K562 (cell line): ENCODE measurements at regions not wholly inside any gene's neighbourhood (a gene's known extent, or its start where the extent isn't known, plus 50 kb on each side); places are given as distances from the start of the nearest gene placed in this dataset.
"Not testable (repeated sequence)": the region's sequence is repeated elsewhere in the genome, so short reads cannot be mapped to it uniquely, and the experiment has no call there.

Experiments
- ATAC-seq: fragments of 200-7000 bp; cut with Tn5 transposase; 3 replicates; pipeline ENCODE4 v1.9.1; 2020; ENCODE audit warnings: moderate library complexity
- BruUV-seq: library from RNA; stranded (reverse); fragments of 400-500 nt; replicated peaks from 2 replicates; lab custom pipeline; 2021; lab: Mats Ljungman, UMichigan
- CTCF ChIA-PET: fragments of 300-600 bp; formaldehyde crosslinking; extraction: SDS; loops from one replicate; lab custom pipeline; 2021; ENCODE audit warnings: low intra/inter-chr PET ratio; lab: Yijun Ruan, JAX
- POLR2A ChIA-PET: fragments of 300-600, 350-650 bp; sonication (Branson Sonifier 250); formaldehyde crosslinking; extraction: SDS; loops from one replicate; lab custom pipeline; 2021; ENCODE audit warnings: antibody characterized with exemption, inconsistent platforms; lab: Yijun Ruan, JAX
- DNase-seq, 4 experiments: peaks; one replicate each; pipeline versions ENCODE4 v3.0.0 to v3.0.0-alpha.2; 2011 to 2018; ENCODE audit warnings: low spot score in 3 of 4, mixed read lengths in 3 of 4; ENCODE audit errors: extremely low read depth in 1 of 4
- FAIRE-seq: peaks from 2 replicates; lab custom pipeline; 2011; peaks lifted over from hg19 to GRCh38; lab: Jason Lieb, UNC
- H2AFZ ChIP-seq: 2 replicates; pipeline ENCODE4 v1.6.0; 2011; ENCODE audit warnings: low read depth, low read length, control low read depth, inconsistent platforms
- H3K27ac ChIP-seq: fragments of 200-600 bp; 3 replicates; pipeline ENCODE4 v1.8.0; 2011; ENCODE audit warnings: low read depth, mild to moderate bottlenecking, control low read depth, inconsistent platforms, low read length, moderate library complexity, mixed read lengths; ENCODE audit errors: extremely low read depth
- H3K27me3 ChIP-seq, 2 experiments: fragments of 300-600 bp in 1 of 2; 2 replicates in 1 of 2; 3 replicates in 1 of 2; pipeline versions ENCODE4 v1.6.0 to v1.8.0; 2011; ENCODE audit warnings: inconsistent platforms in 2 of 2, low read length in 2 of 2, mild to moderate bottlenecking in 1 of 2, mixed read lengths in 1 of 2, moderate library complexity in 1 of 2; ENCODE audit not compliant: control insufficient read depth in 2 of 2, insufficient read depth in 2 of 2
- H3K36me3 ChIP-seq: fragments of 300-600 bp; 3 replicates; pipeline ENCODE4 v1.8.0; 2011; ENCODE audit warnings: mild to moderate bottlenecking, low read length, inconsistent platforms; ENCODE audit not compliant: control insufficient read depth, insufficient read depth
- H3K4me1 ChIP-seq, 2 experiments: fragments of 200-600 bp in 1 of 2; replicated peaks in 1 of 2; 2 replicates in 1 of 2; 3 replicates in 1 of 2; pipeline versions ENCODE4 v1.5.1 to v1.8.0; 2011; ENCODE audit warnings: inconsistent platforms in 2 of 2, low read length in 2 of 2, mild to moderate bottlenecking in 1 of 2, mixed read lengths in 1 of 2, moderate library complexity in 1 of 2; ENCODE audit not compliant: control insufficient read depth in 2 of 2, insufficient read depth in 2 of 2
- H3K4me2 ChIP-seq: 2 replicates; pipeline ENCODE4 v1.6.1; 2011; ENCODE audit warnings: low read length, control low read depth, inconsistent platforms, mixed read lengths; ENCODE audit not compliant: insufficient read depth
- H3K4me3 ChIP-seq: fragments of 200-600 bp; sonication (generic), shearing (Covaris generic); 2 replicates; pipeline ENCODE4 v1.5.1; 2016; ENCODE audit warnings: control low read depth, inconsistent platforms
- H3K79me2 ChIP-seq: fragments of 200-600 bp; 3 replicates; pipeline ENCODE4 v1.8.0; 2011; ENCODE audit warnings: low read length, inconsistent platforms; ENCODE audit not compliant: control insufficient read depth, insufficient read depth
- H3K9ac ChIP-seq, 2 experiments: 2 replicates each; pipeline versions ENCODE4 v1.6.0 to v1.6.1; 2011; ENCODE audit warnings: low read depth in 2 of 2, low read length in 2 of 2, control low read depth in 1 of 2, inconsistent platforms in 1 of 2, mild to moderate bottlenecking in 1 of 2, mixed read lengths in 1 of 2; ENCODE audit not compliant: insufficient read depth in 1 of 2
- H3K9me1 ChIP-seq: one replicate; pipeline ENCODE4 v1.6.0; 2011; ENCODE audit warnings: inconsistent platforms, mild to moderate bottlenecking, low read length, moderate library complexity; ENCODE audit not compliant: control insufficient read depth, insufficient read depth
- H3K9me3 ChIP-seq: replicated peaks from 2 replicates; pipeline ENCODE4 v1.5.1; 2011; ENCODE audit warnings: low read depth, low read length, inconsistent platforms; ENCODE audit not compliant: control insufficient read depth, insufficient read depth
- H4K20me1 ChIP-seq: replicated peaks from 2 replicates; pipeline ENCODE4 v1.6.1; 2011; ENCODE audit warnings: low read length, inconsistent platforms, mixed read lengths; ENCODE audit not compliant: control insufficient read depth, insufficient read depth
- WGBS: fragments of 100-300 bp; shearing (Covaris generic); methylation state at CpG from one replicate; pipeline ENCODE4 v1.1.6; 2016; ENCODE audit warnings: low coverage, mixed read lengths; ENCODE audit not compliant: insufficient coverage; ENCODE audit errors: missing lambda C conversion rate; 5-methylcytosine and 5-hydroxymethylcytosine counted together
- in situ Hi-C: fragments of 300-500 bp; cut with MboI; formaldehyde crosslinking; loops from 4 replicates; pipeline ENCODE4 v1.15.0; 2018; ENCODE audit warnings: inconsistent platforms, mixed read lengths
- intact Hi-C: fragments of 100-400 bp; cut with micrococcal nuclease; formaldehyde crosslinking; loops from 2 replicates; pipeline ENCODE4 v1.14.2; 2022
- TF ChIP-seq, protein P1 (sequence below): fragments of 450-650 bp; formaldehyde crosslinking; IDR thresholded peaks from 2 replicates; pipeline ENCODE4 v1.4.0; 2020; ENCODE audit warnings: mild to moderate bottlenecking, mixed read lengths
- TF ChIP-seq, protein P2 (sequence below): fragments of 200-800 bp; sonication (Bioruptor generic); IDR thresholded peaks from 2 replicates; pipeline ENCODE4 v1.6.1; 2017; ENCODE audit warnings: missing genetic modification characterization, missing compliant biosample characterization
- TF ChIP-seq, protein P3 (sequence below), 3 experiments: fragments of 200-800 bp in 1 of 3; sonication (Bioruptor generic) in 1 of 3; sonication (generic) in 1 of 3; formaldehyde crosslinking in 1 of 3; IDR thresholded peaks; 2 replicates each; pipeline versions ENCODE4 v1.6.1 to v1.8.0; 2016 to 2022; ENCODE audit warnings: mild to moderate bottlenecking in 2 of 3, missing compliant biosample characterization in 2 of 3, missing genetic modification characterization in 2 of 3, missing genetic modification reagents in 1 of 3
- TF ChIP-seq, protein P4 (sequence below): fragments of 450-650 bp; IDR thresholded peaks from 2 replicates; pipeline ENCODE4 v1.6.1; 2016; ENCODE audit warnings: mild to moderate bottlenecking, moderate library complexity

DNA sequence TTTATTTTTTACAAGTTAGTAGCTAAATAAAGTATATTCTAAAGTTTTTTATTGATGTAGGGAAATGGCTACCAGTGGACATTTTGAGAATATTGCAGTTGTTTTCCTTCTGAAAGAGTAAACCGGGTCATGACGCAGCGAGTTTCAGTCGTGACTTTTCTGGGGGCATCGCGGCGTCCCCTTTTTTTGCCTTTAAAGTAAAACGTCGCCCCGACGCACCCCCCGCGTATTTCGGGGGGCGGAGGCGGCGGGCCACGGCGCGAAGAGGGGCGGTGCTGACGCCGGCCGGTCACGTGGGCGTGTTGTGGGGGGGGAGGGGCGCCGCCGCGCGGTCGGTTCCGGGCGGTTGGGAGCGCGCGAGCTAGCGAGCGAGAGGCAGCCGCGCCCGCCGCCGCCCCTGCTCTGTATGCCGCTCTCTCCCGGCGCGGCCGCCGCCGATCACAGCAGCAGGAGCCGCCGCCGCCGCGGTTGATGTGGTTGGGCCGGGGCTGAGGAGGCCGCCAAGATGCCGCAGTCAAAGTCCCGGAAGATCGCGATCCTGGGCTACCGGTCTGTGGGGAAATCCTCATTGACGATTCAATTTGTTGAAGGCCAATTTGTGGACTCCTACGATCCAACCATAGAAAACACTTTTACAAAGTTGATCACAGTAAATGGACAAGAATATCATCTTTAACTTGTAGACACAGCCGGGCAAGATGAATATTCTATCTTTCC is 57.5 kb downstream of the SYT15B start:
- ATAC-seq (peak; percentile 100), DNase-seq (peak in 1 of 4 experiments; percentile 0)
- intact Hi-C loops, FAIRE-seq, H3K9me3 ChIP-seq, POLR2A ChIA-PET, H3K9me1 ChIP-seq, H3K4me2 ChIP-seq, in situ Hi-C loops, H3K27me3 ChIP-seq, H3K4me1 ChIP-seq, H3K36me3 ChIP-seq, H3K9ac ChIP-seq, H3K79me2 ChIP-seq, H4K20me1 ChIP-seq, CTCF ChIA-PET: not testable (repeated sequence)
- peak overlapping the region; percentile 78 for H2AFZ ChIP-seq
- WGBS: 0% methylated on average over 2 of the region's 66 CpGs
- H3K27ac ChIP-seq: peak overlapping the region; percentile 51; the same call in 1 of the 3 replicates
- H3K4me3 ChIP-seq: peak overlapping the region; percentile 36; the same call in 1 of the 2 replicates
- BruUV-seq: TSS peak; percentile 92
- TF ChIP-seq, protein P1, sequence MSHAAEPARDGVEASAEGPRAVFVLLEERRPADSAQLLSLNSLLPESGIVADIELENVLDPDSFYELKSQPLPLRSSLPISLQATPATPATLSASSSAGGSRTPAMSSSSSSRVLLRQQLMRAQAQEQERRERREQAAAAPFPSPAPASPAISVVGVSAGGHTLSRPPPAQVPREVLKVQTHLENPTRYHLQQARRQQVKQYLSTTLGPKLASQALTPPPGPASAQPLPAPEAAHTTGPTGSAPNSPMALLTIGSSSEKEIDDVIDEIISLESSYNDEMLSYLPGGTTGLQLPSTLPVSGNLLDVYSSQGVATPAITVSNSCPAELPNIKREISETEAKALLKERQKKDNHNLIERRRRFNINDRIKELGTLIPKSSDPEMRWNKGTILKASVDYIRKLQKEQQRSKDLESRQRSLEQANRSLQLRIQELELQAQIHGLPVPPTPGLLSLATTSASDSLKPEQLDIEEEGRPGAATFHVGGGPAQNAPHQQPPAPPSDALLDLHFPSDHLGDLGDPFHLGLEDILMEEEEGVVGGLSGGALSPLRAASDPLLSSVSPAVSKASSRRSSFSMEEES: peak; percentile 65
- TF ChIP-seq, protein P2, sequence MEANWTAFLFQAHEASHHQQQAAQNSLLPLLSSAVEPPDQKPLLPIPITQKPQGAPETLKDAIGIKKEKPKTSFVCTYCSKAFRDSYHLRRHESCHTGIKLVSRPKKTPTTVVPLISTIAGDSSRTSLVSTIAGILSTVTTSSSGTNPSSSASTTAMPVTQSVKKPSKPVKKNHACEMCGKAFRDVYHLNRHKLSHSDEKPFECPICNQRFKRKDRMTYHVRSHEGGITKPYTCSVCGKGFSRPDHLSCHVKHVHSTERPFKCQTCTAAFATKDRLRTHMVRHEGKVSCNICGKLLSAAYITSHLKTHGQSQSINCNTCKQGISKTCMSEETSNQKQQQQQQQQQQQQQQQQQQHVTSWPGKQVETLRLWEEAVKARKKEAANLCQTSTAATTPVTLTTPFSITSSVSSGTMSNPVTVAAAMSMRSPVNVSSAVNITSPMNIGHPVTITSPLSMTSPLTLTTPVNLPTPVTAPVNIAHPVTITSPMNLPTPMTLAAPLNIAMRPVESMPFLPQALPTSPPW: peak; percentile 77
- TF ChIP-seq, protein P3, sequence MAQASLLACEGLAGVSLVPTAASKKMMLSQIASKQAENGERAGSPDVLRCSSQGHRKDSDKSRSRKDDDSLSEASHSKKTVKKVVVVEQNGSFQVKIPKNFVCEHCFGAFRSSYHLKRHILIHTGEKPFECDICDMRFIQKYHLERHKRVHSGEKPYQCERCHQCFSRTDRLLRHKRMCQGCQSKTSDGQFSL (CRISPR knock-in tag; IDR thresholded peaks at IDR 0.05): peak; percentile 42; the same call in 1 of the 2 replicates
- TF ChIP-seq, protein P3 (tag; IDR thresholded peaks at IDR 0.05): not testable (repeated sequence)
- TF ChIP-seq, protein P4, sequence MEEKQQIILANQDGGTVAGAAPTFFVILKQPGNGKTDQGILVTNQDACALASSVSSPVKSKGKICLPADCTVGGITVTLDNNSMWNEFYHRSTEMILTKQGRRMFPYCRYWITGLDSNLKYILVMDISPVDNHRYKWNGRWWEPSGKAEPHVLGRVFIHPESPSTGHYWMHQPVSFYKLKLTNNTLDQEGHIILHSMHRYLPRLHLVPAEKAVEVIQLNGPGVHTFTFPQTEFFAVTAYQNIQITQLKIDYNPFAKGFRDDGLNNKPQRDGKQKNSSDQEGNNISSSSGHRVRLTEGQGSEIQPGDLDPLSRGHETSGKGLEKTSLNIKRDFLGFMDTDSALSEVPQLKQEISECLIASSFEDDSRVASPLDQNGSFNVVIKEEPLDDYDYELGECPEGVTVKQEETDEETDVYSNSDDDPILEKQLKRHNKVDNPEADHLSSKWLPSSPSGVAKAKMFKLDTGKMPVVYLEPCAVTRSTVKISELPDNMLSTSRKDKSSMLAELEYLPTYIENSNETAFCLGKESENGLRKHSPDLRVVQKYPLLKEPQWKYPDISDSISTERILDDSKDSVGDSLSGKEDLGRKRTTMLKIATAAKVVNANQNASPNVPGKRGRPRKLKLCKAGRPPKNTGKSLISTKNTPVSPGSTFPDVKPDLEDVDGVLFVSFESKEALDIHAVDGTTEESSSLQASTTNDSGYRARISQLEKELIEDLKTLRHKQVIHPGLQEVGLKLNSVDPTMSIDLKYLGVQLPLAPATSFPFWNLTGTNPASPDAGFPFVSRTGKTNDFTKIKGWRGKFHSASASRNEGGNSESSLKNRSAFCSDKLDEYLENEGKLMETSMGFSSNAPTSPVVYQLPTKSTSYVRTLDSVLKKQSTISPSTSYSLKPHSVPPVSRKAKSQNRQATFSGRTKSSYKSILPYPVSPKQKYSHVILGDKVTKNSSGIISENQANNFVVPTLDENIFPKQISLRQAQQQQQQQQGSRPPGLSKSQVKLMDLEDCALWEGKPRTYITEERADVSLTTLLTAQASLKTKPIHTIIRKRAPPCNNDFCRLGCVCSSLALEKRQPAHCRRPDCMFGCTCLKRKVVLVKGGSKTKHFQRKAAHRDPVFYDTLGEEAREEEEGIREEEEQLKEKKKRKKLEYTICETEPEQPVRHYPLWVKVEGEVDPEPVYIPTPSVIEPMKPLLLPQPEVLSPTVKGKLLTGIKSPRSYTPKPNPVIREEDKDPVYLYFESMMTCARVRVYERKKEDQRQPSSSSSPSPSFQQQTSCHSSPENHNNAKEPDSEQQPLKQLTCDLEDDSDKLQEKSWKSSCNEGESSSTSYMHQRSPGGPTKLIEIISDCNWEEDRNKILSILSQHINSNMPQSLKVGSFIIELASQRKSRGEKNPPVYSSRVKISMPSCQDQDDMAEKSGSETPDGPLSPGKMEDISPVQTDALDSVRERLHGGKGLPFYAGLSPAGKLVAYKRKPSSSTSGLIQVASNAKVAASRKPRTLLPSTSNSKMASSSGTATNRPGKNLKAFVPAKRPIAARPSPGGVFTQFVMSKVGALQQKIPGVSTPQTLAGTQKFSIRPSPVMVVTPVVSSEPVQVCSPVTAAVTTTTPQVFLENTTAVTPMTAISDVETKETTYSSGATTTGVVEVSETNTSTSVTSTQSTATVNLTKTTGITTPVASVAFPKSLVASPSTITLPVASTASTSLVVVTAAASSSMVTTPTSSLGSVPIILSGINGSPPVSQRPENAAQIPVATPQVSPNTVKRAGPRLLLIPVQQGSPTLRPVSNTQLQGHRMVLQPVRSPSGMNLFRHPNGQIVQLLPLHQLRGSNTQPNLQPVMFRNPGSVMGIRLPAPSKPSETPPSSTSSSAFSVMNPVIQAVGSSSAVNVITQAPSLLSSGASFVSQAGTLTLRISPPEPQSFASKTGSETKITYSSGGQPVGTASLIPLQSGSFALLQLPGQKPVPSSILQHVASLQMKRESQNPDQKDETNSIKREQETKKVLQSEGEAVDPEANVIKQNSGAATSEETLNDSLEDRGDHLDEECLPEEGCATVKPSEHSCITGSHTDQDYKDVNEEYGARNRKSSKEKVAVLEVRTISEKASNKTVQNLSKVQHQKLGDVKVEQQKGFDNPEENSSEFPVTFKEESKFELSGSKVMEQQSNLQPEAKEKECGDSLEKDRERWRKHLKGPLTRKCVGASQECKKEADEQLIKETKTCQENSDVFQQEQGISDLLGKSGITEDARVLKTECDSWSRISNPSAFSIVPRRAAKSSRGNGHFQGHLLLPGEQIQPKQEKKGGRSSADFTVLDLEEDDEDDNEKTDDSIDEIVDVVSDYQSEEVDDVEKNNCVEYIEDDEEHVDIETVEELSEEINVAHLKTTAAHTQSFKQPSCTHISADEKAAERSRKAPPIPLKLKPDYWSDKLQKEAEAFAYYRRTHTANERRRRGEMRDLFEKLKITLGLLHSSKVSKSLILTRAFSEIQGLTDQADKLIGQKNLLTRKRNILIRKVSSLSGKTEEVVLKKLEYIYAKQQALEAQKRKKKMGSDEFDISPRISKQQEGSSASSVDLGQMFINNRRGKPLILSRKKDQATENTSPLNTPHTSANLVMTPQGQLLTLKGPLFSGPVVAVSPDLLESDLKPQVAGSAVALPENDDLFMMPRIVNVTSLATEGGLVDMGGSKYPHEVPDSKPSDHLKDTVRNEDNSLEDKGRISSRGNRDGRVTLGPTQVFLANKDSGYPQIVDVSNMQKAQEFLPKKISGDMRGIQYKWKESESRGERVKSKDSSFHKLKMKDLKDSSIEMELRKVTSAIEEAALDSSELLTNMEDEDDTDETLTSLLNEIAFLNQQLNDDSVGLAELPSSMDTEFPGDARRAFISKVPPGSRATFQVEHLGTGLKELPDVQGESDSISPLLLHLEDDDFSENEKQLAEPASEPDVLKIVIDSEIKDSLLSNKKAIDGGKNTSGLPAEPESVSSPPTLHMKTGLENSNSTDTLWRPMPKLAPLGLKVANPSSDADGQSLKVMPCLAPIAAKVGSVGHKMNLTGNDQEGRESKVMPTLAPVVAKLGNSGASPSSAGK: peak; percentile 49
